ENCODE measurements at regions not wholly inside any gene's neighbourhood (a gene's known extent, or its start where the extent isn't known, plus 50 kb on each side); places are given as distances from the start of the nearest gene placed in this dataset.

DNA sequence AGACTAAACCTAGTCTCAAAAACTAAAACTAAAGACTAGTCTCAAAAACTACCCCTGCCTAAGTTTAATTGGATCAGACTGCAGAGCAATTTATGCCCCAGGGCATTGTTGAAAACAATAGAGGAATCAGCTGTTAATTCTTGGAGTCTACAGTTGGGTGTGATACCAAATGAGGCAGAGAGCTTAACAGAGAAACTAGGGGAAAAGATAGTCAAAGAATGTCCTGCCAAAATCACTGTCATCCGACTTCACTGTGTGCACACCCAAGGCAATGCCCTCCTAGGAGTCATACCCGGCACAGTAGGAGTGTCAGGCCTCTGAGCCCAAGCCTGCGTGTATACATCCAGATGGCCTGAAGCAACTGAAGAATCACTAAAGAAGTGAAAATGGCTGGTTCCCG lies 90.5 kb upstream of the TOMM7 start:
- no peak for DNase-seq (ENCODE audit: low read depth in 2 of 3, low spot score in 1 of 3)

GRCh38 chr7:22911889-22912288 lies 89.2 kb upstream of the TOMM7 start:
- DNase-seq (ENCODE audit: low read depth in 2 of 3, low spot score in 1 of 3) = no peak

DNA sequence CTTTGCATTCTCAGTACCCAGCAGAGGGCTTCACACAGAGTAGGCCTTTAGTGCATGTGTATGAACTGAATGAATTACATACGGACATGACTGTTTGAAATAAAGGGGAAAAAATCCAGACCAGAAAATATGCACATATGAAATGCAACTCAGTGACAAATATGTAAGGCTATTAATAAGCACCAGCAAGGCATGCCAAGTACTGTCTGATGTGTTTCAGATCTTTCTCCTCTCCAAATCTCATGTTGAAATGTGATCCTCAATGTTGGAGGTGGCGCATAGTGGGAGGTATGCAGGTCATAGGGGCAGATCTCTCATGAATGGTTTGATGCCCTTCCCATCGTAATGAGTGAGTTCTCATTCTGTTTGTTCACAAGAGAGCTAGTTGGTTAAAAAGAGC lies 87.3 kb upstream of the TOMM7 start:
- DNase-seq (ENCODE audit: low read depth in 2 of 3, low spot score in 1 of 3) = no peak

GRCh38 chr7:22907805-22908204 lies 85.2 kb upstream of the TOMM7 start:
- DNase-seq (ENCODE audit: low read depth in 2 of 3, low spot score in 1 of 3) = no peak

GRCh38 chr7:22900784-22901183 lies 78.1 kb upstream of the TOMM7 start:
- DNase-seq (ENCODE audit: low read depth in 2 of 3, low spot score in 1 of 3) = no peak

DNA sequence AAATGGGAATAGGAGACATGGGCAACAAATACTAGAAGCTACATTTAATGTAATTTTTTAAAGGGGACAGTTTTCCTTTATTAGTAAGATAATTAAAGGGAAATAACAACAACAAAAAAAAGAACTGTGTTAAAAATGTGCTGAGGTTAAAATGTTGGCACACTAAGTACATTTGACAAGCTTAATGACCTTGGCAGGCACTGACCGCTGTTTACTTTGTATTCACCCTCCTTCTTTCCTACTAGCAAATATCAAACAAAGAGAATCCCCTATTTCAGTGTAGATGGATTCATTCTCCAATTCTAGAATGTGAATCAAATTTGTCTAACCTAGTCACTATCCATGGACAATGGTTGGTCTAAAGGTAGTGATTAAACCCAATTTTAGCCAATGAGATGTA lies 77.5 kb upstream of the TOMM7 start:
- no peak for DNase-seq (ENCODE audit: low read depth in 2 of 3, low spot score in 1 of 3)

DNA sequence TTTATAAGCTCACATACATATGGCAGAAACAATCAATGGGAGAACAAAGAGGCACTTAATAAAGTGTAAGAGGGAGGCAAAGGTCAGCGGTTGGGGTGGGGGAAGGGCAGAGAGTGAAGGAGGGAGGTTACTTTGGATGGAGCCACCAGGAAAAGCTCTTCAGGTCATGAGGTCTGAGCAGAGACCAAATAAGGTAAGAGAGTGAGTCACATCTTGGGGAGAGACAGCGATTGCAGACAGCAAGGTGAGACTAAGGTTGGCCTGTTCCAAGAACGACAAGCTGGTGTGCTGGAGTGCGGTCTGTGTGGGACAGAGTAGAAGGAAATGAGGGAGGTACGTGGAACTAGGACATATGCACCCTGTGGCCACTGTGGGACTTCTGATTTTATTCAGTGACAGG lies 74.3 kb upstream of the TOMM7 start:
- DNase-seq (ENCODE audit: low read depth in 2 of 3, low spot score in 1 of 3) = no peak

DNA sequence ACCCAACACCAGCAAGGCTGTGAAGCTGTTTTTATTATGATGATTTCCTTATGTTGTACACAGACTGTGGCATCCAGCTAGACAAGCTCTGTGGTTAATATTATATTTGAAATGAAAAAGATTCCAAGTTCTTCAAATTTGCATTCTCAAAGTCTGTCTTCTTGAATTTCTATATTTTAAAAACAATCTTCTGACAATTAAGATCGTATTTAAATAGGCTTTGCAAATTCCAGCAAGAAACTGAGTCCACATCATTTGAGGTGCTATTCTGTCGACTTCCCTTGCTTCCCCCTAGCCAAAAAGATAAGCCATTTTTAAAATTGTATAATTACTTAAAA lies 73.1 kb upstream of the TOMM7 start:
- no peak for DNase-seq (ENCODE audit: low read depth in 2 of 3, low spot score in 1 of 3)

GRCh38 chr7:22895140-22895827 lies 72.6 kb upstream of the TOMM7 start:
- no peak for DNase-seq (ENCODE audit: low read depth in 2 of 3, low spot score in 1 of 3)

DNA sequence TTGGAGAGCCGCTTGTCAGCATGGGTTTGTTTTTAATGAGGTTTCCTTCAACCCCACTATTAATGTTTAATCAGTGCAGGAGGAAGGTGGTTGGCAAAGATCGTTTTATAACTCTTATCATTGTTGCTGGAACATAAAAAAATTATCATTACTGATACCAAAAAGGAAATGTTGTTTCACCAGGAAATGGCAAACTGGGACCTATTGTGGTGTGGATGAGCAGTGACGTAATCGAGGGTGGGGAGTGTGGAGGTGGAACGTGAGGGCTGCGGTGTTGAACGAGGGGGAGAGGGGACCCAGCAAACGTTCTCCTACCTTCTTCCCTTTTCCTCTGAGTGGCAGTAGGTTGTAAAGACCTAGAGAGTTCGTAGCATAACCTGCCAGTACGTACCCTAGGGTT lies 71.9 kb upstream of the TOMM7 start:
- DNase-seq (ENCODE audit: low read depth in 2 of 3, low spot score in 1 of 3) = no peak

GRCh38 chr7:22890773-22891172 lies 68.1 kb upstream of the TOMM7 start:
- DNase-seq (ENCODE audit: low read depth in 2 of 3, low spot score in 1 of 3) = no peak

DNA sequence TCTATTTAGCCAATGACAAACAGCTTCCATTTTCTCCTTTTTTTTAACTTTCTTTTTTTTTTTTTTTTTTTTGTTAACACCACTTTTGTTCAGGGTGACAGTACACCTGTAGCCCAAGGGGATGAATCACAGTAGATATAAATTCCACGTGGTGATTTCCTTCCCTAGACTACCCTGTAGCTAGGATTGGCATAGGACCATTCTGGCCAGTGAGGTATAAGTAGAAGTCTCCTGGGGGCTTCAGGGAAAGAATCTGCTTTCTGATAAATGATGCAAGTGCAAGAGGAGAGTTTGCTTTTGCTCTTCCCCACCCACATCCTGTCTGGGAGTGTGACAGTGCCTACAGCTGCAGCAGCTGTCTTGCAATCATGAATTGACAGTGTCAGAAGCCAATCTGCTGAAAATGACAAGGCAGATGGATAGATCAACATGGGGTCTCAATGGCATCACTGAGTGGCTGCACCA lies 63.2 kb upstream of the TOMM7 start:
- peak; percentile 47 to 60 (median 50) for DNase-seq (ENCODE audit: low read depth in 2 of 3, low spot score in 1 of 3)

- no peak for DNase-seq (ENCODE audit: low read depth in 2 of 3, low spot score in 1 of 3)
These were observed 62.5 kb upstream of the TOMM7 start for GRCh38 chr7:22884911-22885788.

- no peak for DNase-seq (ENCODE audit: low read depth in 2 of 3, low spot score in 1 of 3)
These were observed 59.5 kb upstream of the TOMM7 start for GRCh38 chr7:22882106-22882505.

DNA sequence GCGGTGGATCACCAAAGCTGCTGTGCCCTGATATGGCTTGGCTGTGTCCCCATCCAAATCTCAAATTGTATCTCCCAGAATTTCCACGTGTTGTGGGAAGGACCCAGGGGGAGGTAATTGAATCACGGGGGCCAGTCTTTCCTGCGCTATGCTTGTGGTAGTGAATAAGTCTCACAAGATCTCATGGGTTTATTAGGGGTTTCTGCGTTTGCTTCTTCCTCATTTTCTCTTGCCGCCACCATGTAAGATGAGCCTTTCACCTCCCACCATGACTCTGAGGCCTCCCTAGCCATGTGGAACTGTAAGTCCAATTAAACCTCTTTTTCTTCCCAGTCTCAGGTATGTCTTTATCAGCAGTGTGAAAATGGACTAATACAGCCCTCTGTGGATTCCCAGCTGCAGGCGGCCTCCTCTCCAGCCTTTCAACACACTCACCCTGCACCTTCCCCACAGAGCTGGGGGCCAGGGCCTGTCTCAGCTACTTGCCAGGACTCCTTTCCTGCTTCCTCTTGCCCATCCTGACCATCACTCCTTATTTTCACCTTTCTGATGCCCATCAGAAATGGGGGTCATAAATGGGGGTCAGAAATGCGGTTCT lies 57.2 kb upstream of the TOMM7 start:
- DNase-seq (ENCODE audit: low read depth in 2 of 3, low spot score in 1 of 3) = no peak

- no peak for DNase-seq (ENCODE audit: low read depth in 2 of 3, low spot score in 1 of 3)
These were observed 56.6 kb upstream of the TOMM7 start for GRCh38 chr7:22879280-22879679.

- no peak for DNase-seq (ENCODE audit: low read depth in 2 of 3, low spot score in 1 of 3)
These were observed 54.5 kb upstream of the TOMM7 start for GRCh38 chr7:22876986-22877729.

- no peak for DNase-seq (ENCODE audit: low read depth in 2 of 3, low spot score in 1 of 3)
These were observed 52.8 kb upstream of the TOMM7 start for GRCh38 chr7:22875470-22875869.

DNA sequence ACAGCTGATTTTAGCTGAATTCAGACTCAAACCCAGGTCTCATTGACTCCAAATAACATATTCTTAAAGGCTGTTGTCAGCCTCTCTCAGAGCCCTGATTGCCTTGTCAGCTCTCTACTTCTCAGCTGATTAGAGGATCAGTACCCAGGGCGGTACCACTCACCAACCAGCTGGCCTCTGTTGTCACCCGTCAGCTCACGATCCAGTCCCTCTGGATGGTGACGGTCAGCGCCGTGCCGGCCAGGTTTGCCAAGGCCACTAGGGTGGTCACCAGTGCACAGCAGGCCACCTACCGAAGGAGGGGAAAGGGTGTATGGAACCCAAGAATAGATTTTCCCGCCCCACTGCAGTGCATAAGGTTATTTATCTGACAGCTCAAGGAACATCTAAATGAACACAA lies 52.3 kb upstream of the TOMM7 start:
- no peak for DNase-seq (ENCODE audit: low read depth in 2 of 3, low spot score in 1 of 3)
